MV-4-11 (cell line): ENCODE measurements at regions not wholly inside any gene's neighbourhood (a gene's known extent, or its start where the extent isn't known, plus 50 kb on each side); places are given as distances from the start of the nearest gene placed in this dataset.

ENCODE experiments used
- DNase-seq: peaks from one replicate; lab custom pipeline; 2025; lab: John Stamatoyannopoulos, UW

GRCh38 chr17:77838748-77839697, 119.5 kb upstream of the TNRC6C start:
- DNase-seq: peak; percentile 5

GRCh38 chr17:77839698-77840512, 118.6 kb upstream of the TNRC6C start:
- DNase-seq: peak; percentile 1

GRCh38 chr17:77840513-77841165, 117.9 kb upstream of the TNRC6C start:
- no peak for DNase-seq

GRCh38 chr17:77841742-77842527, 116.6 kb upstream of the TNRC6C start:
- no peak for DNase-seq

GRCh38 chr17:77842528-77843147, 115.9 kb upstream of the TNRC6C start:
- peak; percentile 69 for DNase-seq

GRCh38 chr17:77843255-77843895, 115.1 kb upstream of the TNRC6C start:
- peak; percentile 40 for DNase-seq

GRCh38 chr17:77843896-77844295, 114.6 kb upstream of the TNRC6C start:
- no peak for DNase-seq

GRCh38 chr17:77844681-77845080, 113.8 kb upstream of the TNRC6C start:
- DNase-seq: no peak

- DNase-seq: no peak
These were observed 112.8 kb upstream of the TNRC6C start for GRCh38 chr17:77845541-77846225.

- no peak for DNase-seq
These were observed 111.9 kb upstream of the TNRC6C start for GRCh38 chr17:77846531-77847085.

GRCh38 chr17:77847221-77848085, 111.0 kb upstream of the TNRC6C start:
- no peak for DNase-seq

GRCh38 chr17:77848257-77848656, 110.2 kb upstream of the TNRC6C start:
- DNase-seq: no peak

- no peak for DNase-seq
These were observed 109.3 kb upstream of the TNRC6C start for GRCh38 chr17:77849239-77849638.

- no peak for DNase-seq
These were observed 106.6 kb upstream of the TNRC6C start for GRCh38 chr17:77851921-77852320.

GRCh38 chr17:77852731-77853130, 105.8 kb upstream of the TNRC6C start:
- no peak for DNase-seq

- no peak for DNase-seq
These were observed 105.1 kb upstream of the TNRC6C start for GRCh38 chr17:77853191-77853977.

GRCh38 chr17:77854083-77854758, 104.3 kb upstream of the TNRC6C start:
- no peak for DNase-seq
